NB4 (cell line): ENCODE measurements at regions not wholly inside any gene's neighbourhood (a gene's known extent, or its start where the extent isn't known, plus 50 kb on each side); places are given as distances from the start of the nearest gene placed in this dataset.

ENCODE experiments used
- CTCF ChIP-seq: IDR thresholded peaks from one replicate; pipeline ENCODE4 v1.5.1; 2012; ENCODE audit warnings: low read depth, low read length
- MYC ChIP-seq: IDR thresholded peaks from 2 replicates; pipeline ENCODE4 v1.6.1; 2011; ENCODE audit warnings: low read depth, low read length
- POLR2A ChIP-seq: IDR thresholded peaks from 2 replicates; pipeline ENCODE4 v1.6.1; 2011; ENCODE audit warnings: mild to moderate bottlenecking; ENCODE audit not compliant: insufficient read length; ENCODE audit errors: extremely low read depth

GRCh38 chr7:45255187-45255586 lies 97.6 kb downstream of the RAMP3 start:
- TF ChIP-seq CTCF (no peak), POLR2A (no peak), MYC (no peak)
